HEK293 (cell line): ENCODE measurements at regions not wholly inside any gene's neighbourhood (a gene's known extent, or its start where the extent isn't known, plus 50 kb on each side); places are given as distances from the start of the nearest gene placed in this dataset.
"Not testable (repeated sequence)": the region's sequence is repeated elsewhere in the genome, so short reads cannot be mapped to it uniquely, and the experiment has no call there.

ENCODE experiments used
- CTCF ChIA-PET: fragments of 350-600 bp; formaldehyde crosslinking; extraction: SDS; loops from one replicate; lab custom pipeline; 2021; ENCODE audit warnings: antibody characterized with exemption; lab: Yijun Ruan, JAX
- POLR2A ChIA-PET: fragments of 300-600 bp; formaldehyde crosslinking; extraction: SDS; loops from one replicate; lab custom pipeline; 2020; ENCODE audit warnings: antibody characterized with exemption, inconsistent platforms; lab: Yijun Ruan, JAX
- H3K27ac ChIP-seq: fragments of 200-500 bp; sonication (Bioruptor generic); 2 replicates; pipeline ENCODE4 v1.5.1; 2014; ENCODE audit warnings: low read depth, low read length, control low read depth, inconsistent platforms; ENCODE audit errors: extremely low read depth
- H3K36me3 ChIP-seq, 2 experiments: fragments of 200-500 bp in 1 of 2; sonication (Bioruptor generic) in 1 of 2; 1 replicate in 1 of 2; 2 replicates in 1 of 2; pipeline ENCODE4 v1.5.1; 2014 to 2017; ENCODE audit warnings: inconsistent platforms in 2 of 2, low read length in 2 of 2; ENCODE audit not compliant: control insufficient read depth in 2 of 2, insufficient read depth in 1 of 2
- H3K4me1 ChIP-seq: fragments of 200-500 bp; sonication (Bioruptor generic); 2 replicates; pipeline ENCODE4 v1.5.1; 2014; ENCODE audit warnings: mild to moderate bottlenecking, low read length, inconsistent platforms; ENCODE audit not compliant: control insufficient read depth, insufficient read depth
- H3K4me3 ChIP-seq: 2 replicates; pipeline ENCODE4 v1.5.1; 2011; ENCODE audit warnings: low read depth, mild to moderate bottlenecking, control low read depth, low read length, moderate library complexity
- H3K9me3 ChIP-seq: fragments of 200-500 bp; sonication (Bioruptor generic); 2 replicates; pipeline ENCODE4 v1.5.1; 2014; ENCODE audit warnings: low read depth, low read length, inconsistent platforms; ENCODE audit not compliant: control insufficient read depth, insufficient read depth
- GLIS2 ChIP-seq: fragments of 450-650 bp; formaldehyde crosslinking; IDR thresholded peaks from 2 replicates; pipeline ENCODE4 v1.5.1; 2016; ENCODE audit warnings: missing biosample characterization, missing genetic modification characterization
- KLF9 ChIP-seq: fragments of 450-650 bp; formaldehyde crosslinking; IDR thresholded peaks from 2 replicates; pipeline ENCODE4 v1.5.1; 2016; ENCODE audit warnings: missing biosample characterization, missing genetic modification characterization, low read depth
- MEIS1 ChIP-seq: sonication (generic); formaldehyde crosslinking; IDR thresholded peaks from 2 replicates; pipeline ENCODE4 v1.8.1; 2022; ENCODE audit warnings: missing genetic modification reagents, mild to moderate bottlenecking, borderline replicate concordance
- ZFP41 ChIP-seq: fragments of 450-650 bp; formaldehyde crosslinking; IDR thresholded peaks from 2 replicates; pipeline ENCODE4 v1.5.1; 2016; ENCODE audit warnings: missing biosample characterization, missing genetic modification characterization, borderline replicate concordance
- ZNF404 ChIP-seq: fragments of 450-650 bp; formaldehyde crosslinking; IDR thresholded peaks from 2 replicates; pipeline ENCODE4 v1.5.1; 2017; ENCODE audit warnings: missing biosample characterization, missing genetic modification characterization
- ZNF510 ChIP-seq: fragments of 450-650 bp; formaldehyde crosslinking; IDR thresholded peaks from 2 replicates; pipeline ENCODE4 v1.5.1; 2018; ENCODE audit warnings: mild to moderate bottlenecking, missing genetic modification characterization, missing biosample characterization; ENCODE audit not compliant: insufficient replicate concordance
- ZNF777 ChIP-seq: fragments of 450-650 bp; formaldehyde crosslinking; IDR thresholded peaks from 2 replicates; pipeline ENCODE4 v1.5.1; 2017; ENCODE audit warnings: missing biosample characterization, missing genetic modification characterization, borderline replicate concordance
- TF ChIP-seq, protein P1 (sequence below): fragments of 450-650 bp; formaldehyde crosslinking; IDR thresholded peaks from 2 replicates; pipeline ENCODE4 v1.5.1; 2016; ENCODE audit warnings: missing biosample characterization, missing genetic modification characterization
- TF ChIP-seq, protein P2 (sequence below): fragments of 450-650 bp; IDR thresholded peaks from 2 replicates; pipeline ENCODE4 v1.5.1; 2018; ENCODE audit warnings: missing biosample characterization, missing genetic modification characterization
- TF ChIP-seq, protein P3 (sequence below): fragments of 450-650 bp; formaldehyde crosslinking; conservative IDR thresholded peaks from 2 replicates; pipeline ENCODE4 v1.5.1; 2016; ENCODE audit warnings: low read depth, missing biosample characterization, missing genetic modification characterization
- TF ChIP-seq, protein P4 (sequence below): fragments of 450-650 bp; formaldehyde crosslinking; IDR thresholded peaks from 2 replicates; pipeline ENCODE4 v1.5.1; 2016; ENCODE audit warnings: missing biosample characterization, missing genetic modification characterization, borderline replicate concordance
- TF ChIP-seq, protein P5 (sequence below): fragments of 450-650 bp; formaldehyde crosslinking; IDR thresholded peaks from 2 replicates; pipeline ENCODE4 v1.5.1; 2016; ENCODE audit warnings: missing biosample characterization, missing genetic modification characterization
- TF ChIP-seq, protein P6 (sequence below): fragments of 450-650 bp; formaldehyde crosslinking; IDR thresholded peaks from 2 replicates; pipeline ENCODE4 v1.5.1; 2016; ENCODE audit warnings: missing biosample characterization, missing genetic modification characterization

DNA sequence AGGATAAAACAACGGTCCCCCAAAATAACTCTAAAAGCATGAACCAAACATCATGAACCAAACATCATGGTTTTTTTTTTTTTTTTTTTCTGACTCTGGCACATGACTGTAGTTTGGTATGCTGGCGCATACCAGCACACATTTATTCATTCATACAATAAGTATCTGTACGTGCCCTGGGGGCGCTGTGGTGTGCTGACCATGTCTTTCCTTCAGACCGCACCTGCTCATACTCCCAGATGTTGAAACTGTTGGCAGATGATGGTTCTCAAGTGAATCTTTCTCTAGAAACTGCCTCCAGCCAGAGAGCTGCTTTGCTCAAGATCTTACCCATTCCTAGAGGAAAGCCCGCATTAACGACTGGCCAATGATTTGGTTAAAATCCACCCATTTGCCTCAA, 114.7 kb upstream of the ANKRD30A start:
- no peaks in the 10 kb centered on the region for H3K36me3 ChIP-seq
- no peak for TF ChIP-seq MEIS1 (CRISPR knock-in tag)
- TF ChIP-seq ZNF777 (tag by site-specific recombination), result no peak
- no peak for TF ChIP-seq ZNF404 (tag by site-specific recombination)
- no peak for TF ChIP-seq ZNF510 (tag by site-specific recombination)
- TF ChIP-seq, protein P1, sequence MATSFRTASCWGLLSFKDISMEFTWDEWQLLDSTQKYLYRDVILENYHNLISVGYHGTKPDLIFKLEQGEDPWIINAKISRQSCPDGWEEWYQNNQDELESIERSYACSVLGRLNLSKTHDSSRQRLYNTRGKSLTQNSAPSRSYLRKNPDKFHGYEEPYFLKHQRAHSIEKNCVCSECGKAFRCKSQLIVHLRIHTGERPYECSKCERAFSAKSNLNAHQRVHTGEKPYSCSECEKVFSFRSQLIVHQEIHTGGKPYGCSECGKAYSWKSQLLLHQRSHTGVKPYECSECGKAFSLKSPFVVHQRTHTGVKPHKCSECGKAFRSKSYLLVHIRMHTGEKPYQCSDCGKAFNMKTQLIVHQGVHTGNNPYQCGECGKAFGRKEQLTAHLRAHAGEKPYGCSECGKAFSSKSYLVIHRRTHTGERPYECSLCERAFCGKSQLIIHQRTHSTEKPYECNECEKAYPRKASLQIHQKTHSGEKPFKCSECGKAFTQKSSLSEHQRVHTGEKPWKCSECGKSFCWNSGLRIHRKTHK (tag by site-specific recombination), result no peak
- TF ChIP-seq, protein P2, sequence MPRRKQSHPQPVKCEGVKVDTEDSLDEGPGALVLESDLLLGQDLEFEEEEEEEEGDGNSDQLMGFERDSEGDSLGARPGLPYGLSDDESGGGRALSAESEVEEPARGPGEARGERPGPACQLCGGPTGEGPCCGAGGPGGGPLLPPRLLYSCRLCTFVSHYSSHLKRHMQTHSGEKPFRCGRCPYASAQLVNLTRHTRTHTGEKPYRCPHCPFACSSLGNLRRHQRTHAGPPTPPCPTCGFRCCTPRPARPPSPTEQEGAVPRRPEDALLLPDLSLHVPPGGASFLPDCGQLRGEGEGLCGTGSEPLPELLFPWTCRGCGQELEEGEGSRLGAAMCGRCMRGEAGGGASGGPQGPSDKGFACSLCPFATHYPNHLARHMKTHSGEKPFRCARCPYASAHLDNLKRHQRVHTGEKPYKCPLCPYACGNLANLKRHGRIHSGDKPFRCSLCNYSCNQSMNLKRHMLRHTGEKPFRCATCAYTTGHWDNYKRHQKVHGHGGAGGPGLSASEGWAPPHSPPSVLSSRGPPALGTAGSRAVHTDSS, result no peak
- no peaks in the 10 kb centered on the region for H3K9me3 ChIP-seq
- H3K27ac ChIP-seq, result no peak overlapping the region
- no peaks in the 10 kb centered on the region for H3K4me1 ChIP-seq
- ChIA-PET CTCF (no interaction called here), POLR2A (no interaction called here)
- no peak overlapping the region for H3K4me3 ChIP-seq

DNA sequence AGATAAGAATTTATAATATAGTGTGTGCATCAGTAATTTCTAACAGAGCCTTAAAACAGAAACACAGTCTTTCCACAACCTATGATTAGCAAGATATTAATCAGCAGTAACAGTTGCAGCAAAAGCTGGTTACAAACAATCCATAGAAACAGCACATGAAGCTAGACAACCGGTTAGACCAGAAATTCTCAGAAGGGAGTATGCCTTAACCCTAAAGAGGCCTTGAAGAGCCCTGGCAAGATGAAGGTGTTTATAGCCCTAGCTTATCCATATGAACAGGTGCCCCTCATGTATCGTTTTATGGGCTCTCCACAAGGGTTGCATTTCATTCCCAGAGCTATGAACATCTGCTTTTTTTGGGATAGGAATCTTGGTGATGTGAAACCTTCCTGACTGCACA, 117.1 kb upstream of the ANKRD30A start:
- POLR2A ChIA-PET, CTCF ChIA-PET, H3K9me3 ChIP-seq, H3K36me3 ChIP-seq, H3K27ac ChIP-seq, H3K4me1 ChIP-seq, H3K4me3 ChIP-seq: not testable (repeated sequence)

DNA sequence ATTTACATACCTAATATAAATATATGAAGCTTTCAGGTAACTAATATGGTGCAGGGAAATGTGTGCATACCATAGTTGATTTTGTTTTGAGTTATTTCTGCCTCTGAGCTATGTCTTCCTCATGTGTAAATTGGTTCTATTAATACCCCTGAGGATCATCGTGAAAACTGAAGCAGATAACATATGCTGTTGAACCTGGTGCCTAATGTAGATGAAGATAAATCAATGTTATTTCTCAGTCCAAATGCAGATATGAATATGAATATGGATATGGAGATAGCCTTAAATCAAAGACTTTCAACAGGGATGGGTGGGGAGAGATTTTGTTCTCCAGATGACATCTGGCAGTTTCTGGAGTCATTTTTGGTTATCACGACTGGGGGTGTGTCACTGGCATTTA, 122.3 kb upstream of the ANKRD30A start:
- Histone ChIP-seq H3K36me3 (no peaks in the 10 kb centered on the region), H3K4me3 (no peak overlapping the region), H3K4me1 (no peaks in the 10 kb centered on the region), H3K9me3 (no peaks in the 10 kb centered on the region), H3K27ac (no peak overlapping the region)
- CTCF ChIA-PET, result no interaction called here
- POLR2A ChIA-PET, result no interaction called here
- TF ChIP-seq GLIS2 (tag by site-specific recombination), result no peak
- TF ChIP-seq, protein P3, sequence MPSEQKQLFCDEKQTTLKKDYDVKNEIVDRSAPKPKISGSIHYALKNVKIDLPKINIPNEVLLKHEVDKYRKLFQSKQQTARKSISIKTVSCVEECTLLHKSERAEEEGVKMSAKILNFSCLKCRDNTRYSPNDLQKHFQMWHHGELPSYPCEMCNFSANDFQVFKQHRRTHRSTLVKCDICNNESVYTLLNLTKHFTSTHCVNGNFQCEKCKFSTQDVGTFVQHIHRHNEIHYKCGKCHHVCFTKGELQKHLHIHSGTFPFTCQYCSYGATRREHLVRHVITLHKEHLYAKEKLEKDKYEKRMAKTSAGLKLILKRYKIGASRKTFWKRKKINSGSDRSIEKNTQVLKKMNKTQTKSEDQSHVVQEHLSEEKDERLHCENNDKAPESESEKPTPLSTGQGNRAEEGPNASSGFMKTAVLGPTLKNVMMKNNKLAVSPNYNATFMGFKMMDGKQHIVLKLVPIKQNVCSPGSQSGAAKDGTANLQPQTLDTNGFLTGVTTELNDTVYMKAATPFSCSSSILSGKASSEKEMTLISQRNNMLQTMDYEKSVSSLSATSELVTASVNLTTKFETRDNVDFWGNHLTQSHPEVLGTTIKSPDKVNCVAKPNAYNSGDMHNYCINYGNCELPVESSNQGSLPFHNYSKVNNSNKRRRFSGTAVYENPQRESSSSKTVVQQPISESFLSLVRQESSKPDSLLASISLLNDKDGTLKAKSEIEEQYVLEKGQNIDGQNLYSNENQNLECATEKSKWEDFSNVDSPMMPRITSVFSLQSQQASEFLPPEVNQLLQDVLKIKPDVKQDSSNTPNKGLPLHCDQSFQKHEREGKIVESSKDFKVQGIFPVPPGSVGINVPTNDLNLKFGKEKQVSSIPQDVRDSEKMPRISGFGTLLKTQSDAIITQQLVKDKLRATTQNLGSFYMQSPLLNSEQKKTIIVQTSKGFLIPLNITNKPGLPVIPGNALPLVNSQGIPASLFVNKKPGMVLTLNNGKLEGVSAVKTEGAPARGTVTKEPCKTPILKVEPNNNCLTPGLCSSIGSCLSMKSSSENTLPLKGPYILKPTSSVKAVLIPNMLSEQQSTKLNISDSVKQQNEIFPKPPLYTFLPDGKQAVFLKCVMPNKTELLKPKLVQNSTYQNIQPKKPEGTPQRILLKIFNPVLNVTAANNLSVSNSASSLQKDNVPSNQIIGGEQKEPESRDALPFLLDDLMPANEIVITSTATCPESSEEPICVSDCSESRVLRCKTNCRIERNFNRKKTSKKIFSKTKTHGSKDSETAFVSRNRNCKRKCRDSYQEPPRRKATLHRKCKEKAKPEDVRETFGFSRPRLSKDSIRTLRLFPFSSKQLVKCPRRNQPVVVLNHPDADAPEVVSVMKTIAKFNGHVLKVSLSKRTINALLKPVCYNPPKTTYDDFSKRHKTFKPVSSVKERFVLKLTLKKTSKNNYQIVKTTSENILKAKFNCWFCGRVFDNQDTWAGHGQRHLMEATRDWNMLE (tag by site-specific recombination), result no peak
- no peak for TF ChIP-seq KLF9
- TF ChIP-seq ZFP41 (tag by site-specific recombination), result no peak
- TF ChIP-seq, protein P4, sequence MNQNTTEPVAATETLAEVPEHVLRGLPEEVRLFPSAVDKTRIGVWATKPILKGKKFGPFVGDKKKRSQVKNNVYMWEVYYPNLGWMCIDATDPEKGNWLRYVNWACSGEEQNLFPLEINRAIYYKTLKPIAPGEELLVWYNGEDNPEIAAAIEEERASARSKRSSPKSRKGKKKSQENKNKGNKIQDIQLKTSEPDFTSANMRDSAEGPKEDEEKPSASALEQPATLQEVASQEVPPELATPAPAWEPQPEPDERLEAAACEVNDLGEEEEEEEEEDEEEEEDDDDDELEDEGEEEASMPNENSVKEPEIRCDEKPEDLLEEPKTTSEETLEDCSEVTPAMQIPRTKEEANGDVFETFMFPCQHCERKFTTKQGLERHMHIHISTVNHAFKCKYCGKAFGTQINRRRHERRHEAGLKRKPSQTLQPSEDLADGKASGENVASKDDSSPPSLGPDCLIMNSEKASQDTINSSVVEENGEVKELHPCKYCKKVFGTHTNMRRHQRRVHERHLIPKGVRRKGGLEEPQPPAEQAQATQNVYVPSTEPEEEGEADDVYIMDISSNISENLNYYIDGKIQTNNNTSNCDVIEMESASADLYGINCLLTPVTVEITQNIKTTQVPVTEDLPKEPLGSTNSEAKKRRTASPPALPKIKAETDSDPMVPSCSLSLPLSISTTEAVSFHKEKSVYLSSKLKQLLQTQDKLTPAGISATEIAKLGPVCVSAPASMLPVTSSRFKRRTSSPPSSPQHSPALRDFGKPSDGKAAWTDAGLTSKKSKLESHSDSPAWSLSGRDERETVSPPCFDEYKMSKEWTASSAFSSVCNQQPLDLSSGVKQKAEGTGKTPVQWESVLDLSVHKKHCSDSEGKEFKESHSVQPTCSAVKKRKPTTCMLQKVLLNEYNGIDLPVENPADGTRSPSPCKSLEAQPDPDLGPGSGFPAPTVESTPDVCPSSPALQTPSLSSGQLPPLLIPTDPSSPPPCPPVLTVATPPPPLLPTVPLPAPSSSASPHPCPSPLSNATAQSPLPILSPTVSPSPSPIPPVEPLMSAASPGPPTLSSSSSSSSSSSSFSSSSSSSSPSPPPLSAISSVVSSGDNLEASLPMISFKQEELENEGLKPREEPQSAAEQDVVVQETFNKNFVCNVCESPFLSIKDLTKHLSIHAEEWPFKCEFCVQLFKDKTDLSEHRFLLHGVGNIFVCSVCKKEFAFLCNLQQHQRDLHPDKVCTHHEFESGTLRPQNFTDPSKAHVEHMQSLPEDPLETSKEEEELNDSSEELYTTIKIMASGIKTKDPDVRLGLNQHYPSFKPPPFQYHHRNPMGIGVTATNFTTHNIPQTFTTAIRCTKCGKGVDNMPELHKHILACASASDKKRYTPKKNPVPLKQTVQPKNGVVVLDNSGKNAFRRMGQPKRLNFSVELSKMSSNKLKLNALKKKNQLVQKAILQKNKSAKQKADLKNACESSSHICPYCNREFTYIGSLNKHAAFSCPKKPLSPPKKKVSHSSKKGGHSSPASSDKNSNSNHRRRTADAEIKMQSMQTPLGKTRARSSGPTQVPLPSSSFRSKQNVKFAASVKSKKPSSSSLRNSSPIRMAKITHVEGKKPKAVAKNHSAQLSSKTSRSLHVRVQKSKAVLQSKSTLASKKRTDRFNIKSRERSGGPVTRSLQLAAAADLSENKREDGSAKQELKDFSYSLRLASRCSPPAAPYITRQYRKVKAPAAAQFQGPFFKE (tag by site-specific recombination), result no peak
- TF ChIP-seq, protein P5, sequence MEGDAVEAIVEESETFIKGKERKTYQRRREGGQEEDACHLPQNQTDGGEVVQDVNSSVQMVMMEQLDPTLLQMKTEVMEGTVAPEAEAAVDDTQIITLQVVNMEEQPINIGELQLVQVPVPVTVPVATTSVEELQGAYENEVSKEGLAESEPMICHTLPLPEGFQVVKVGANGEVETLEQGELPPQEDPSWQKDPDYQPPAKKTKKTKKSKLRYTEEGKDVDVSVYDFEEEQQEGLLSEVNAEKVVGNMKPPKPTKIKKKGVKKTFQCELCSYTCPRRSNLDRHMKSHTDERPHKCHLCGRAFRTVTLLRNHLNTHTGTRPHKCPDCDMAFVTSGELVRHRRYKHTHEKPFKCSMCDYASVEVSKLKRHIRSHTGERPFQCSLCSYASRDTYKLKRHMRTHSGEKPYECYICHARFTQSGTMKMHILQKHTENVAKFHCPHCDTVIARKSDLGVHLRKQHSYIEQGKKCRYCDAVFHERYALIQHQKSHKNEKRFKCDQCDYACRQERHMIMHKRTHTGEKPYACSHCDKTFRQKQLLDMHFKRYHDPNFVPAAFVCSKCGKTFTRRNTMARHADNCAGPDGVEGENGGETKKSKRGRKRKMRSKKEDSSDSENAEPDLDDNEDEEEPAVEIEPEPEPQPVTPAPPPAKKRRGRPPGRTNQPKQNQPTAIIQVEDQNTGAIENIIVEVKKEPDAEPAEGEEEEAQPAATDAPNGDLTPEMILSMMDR, result no peak
- TF ChIP-seq, protein P6, sequence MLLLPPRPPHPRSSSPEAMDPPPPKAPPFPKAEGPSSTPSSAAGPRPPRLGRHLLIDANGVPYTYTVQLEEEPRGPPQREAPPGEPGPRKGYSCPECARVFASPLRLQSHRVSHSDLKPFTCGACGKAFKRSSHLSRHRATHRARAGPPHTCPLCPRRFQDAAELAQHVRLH (tag by site-specific recombination), result no peak
